Activated CD4-positive, alpha-beta T cell treated with anti-CD3 and anti-CD28 coated beads, Interleukin-2, Interleukin-4, amounts not matched to agents 100 ng/mL and 50 ng/mL, durations not matched to agents 16 hours and 8 hours (primary cell): ENCODE measurements at regions not wholly inside any gene's neighbourhood (a gene's known extent, or its start where the extent isn't known, plus 50 kb on each side); places are given as distances from the start of the nearest gene placed in this dataset.
"Not testable (repeated sequence)": the region's sequence is repeated elsewhere in the genome, so short reads cannot be mapped to it uniquely, and the experiment has no call there.

ENCODE experiments used
- DNase-seq: peaks from one replicate; pipeline ENCODE4 v3.0.0-alpha.2; 2020; ENCODE audit warnings: low spot score

DNA sequence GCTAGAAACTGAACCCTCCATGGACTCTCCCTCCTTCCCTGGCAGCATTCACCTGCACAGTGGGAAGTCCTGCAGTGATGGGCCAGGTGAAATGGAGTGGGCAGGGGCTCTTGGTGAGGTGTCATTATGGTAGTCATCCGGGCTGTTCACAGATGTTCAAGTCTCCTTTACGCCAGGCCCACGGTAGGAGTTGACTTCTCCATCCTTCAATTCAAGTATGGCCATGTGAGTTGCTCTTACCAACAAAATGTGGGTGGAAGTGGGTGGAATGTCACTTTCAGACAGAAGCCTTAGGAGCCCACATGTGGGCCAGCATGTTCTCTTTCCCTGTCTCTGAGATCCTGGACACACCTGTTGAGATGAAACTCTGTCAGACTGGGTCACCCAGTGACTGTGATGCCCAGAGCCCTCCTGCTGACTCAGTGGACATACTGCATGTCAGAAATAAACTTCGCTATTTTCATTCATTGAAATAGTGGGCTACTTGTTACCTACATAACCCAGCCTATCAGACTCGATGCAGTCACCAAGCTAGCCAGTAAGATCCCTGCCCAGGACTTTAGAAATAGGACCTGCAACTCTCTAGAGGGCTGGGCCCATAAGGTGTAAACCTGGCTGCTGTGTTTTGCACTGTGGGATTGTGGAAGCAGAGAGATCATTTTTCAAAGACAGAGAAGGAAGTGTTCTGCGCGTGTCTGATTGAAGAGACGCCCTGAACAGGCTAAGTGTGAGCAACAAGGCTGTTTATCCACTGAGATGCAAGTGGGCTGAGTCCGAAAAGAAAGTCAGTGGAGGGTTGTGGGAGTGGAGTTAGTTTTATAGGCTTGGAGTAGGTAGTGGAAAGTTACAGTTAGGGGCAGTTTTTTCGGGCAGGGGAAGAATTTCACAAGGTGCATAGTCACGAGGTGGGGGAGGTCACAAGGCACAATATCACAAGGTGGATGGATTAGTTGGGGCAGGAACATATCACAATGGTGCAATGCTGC, 174.4 kb downstream of the TRIM43 start:
- DNase-seq, result not testable (repeated sequence)

GRCh38 chr2:95767531-95767930, 175.7 kb downstream of the TRIM43 start:
- DNase-seq, result not testable (repeated sequence)

GRCh38 chr2:95767950-95768349, 176.1 kb downstream of the TRIM43 start:
- DNase-seq, result not testable (repeated sequence)

DNA sequence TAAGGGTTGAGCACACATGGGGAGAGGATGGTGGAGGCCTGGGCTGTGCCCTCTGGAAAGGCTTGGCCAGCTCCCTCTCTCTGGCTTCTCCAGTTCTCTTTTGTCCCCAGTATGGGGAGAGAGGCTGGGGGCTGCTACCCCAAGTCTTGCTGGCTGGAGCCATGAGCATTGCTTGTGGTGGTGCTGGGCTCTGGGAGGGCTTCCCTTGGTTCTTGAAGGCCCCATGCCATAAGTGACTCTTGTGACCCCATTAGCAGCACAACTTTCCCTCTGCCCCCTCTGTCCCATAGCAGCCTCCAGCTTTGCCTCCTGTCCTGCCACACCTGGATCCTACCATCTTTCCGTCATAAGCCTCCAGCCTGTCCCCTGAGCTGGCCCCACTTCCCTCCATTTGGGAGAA, 177.5 kb downstream of the TRIM43 start:
- not testable (repeated sequence) for DNase-seq

- not testable (repeated sequence) for DNase-seq
These were observed 178.9 kb downstream of the TRIM43 start for GRCh38 chr2:95770726-95771125.

- DNase-seq, result not testable (repeated sequence)
These were observed 182.8 kb downstream of the TRIM43 start for GRCh38 chr2:95774322-95775192.

GRCh38 chr2:95775193-95775531, 183.4 kb downstream of the TRIM43 start:
- not testable (repeated sequence) for DNase-seq
